Neural progenitor cell (in vitro differentiated cells): ENCODE measurements at regions not wholly inside any gene's neighbourhood (a gene's known extent, or its start where the extent isn't known, plus 50 kb on each side); places are given as distances from the start of the nearest gene placed in this dataset.

ENCODE experiments used
- DNase-seq: peaks from one replicate; pipeline ENCODE4 v3.0.0-alpha.2; 2016; ENCODE audit warnings: low spot score
- H2AFZ ChIP-seq: fragments of 200-600 bp; sonication (generic); replicated peaks from 2 replicates; pipeline ENCODE4 v1.6.1; 2016; ENCODE audit warnings: antibody characterized with exemption
- H3F3A ChIP-seq: fragments of 200-600 bp; sonication (generic); 2 replicates; pipeline ENCODE4 v1.6.1; 2016; ENCODE audit warnings: antibody characterized with exemption, low read depth
- H3K27ac ChIP-seq: fragments of 200-600 bp; sonication (generic); 2 replicates; pipeline ENCODE4 v1.5.1; 2016; ENCODE audit warnings: mild to moderate bottlenecking
- H3K27me3 ChIP-seq: fragments of 200-600 bp; sonication (generic); 2 replicates; pipeline ENCODE4 v1.6.1; 2016; ENCODE audit warnings: mild to moderate bottlenecking, moderate library complexity
- H3K36me3 ChIP-seq: fragments of 200-600 bp; sonication (generic); 2 replicates; pipeline ENCODE4 v1.5.1; 2016
- H3K4me1 ChIP-seq: fragments of 200-600 bp; sonication (generic); 2 replicates; pipeline ENCODE4 v1.6.1; 2016; ENCODE audit warnings: mixed run types
- H3K4me2 ChIP-seq: fragments of 200-600 bp; sonication (generic); 2 replicates; pipeline ENCODE4 v1.6.1; 2016
- H3K4me3 ChIP-seq: fragments of 200-600 bp; sonication (generic); 2 replicates; pipeline ENCODE4 v1.5.1; 2016
- H3K79me2 ChIP-seq: fragments of 200-600 bp; sonication (generic); 2 replicates; pipeline ENCODE4 v1.6.1; 2016; ENCODE audit warnings: low read depth
- H3K9ac ChIP-seq: fragments of 200-600 bp; sonication (generic); 2 replicates; pipeline ENCODE4 v1.6.1; 2016
- H3K9me3 ChIP-seq: fragments of 200-600 bp; sonication (generic); 2 replicates; pipeline ENCODE4 v1.5.1; 2016; ENCODE audit warnings: low read depth
- H4K20me1 ChIP-seq: fragments of 200-600 bp; sonication (generic); 2 replicates; pipeline ENCODE4 v1.6.1; 2016; ENCODE audit warnings: low read depth
- H3K27ac Mint-ChIP-seq: 3 replicates; pipeline ENCODE4 v1.8.0; 2021; ENCODE audit warnings: mixed read lengths
- H3K27me3 Mint-ChIP-seq: 2 replicates; pipeline ENCODE4 v1.8.0; 2022; ENCODE audit warnings: low read depth, mild to moderate bottlenecking, inconsistent platforms, moderate library complexity, mixed read lengths; ENCODE audit not compliant: insufficient read depth
- H3K36me3 Mint-ChIP-seq: 3 replicates; pipeline ENCODE4 v1.8.0; 2021; ENCODE audit warnings: mixed read lengths
- H3K4me1 Mint-ChIP-seq: 3 replicates; pipeline ENCODE4 v1.8.0; 2021; ENCODE audit warnings: mixed read lengths
- H3K4me3 Mint-ChIP-seq: 3 replicates; pipeline ENCODE4 v1.8.0; 2021; ENCODE audit warnings: mild to moderate bottlenecking, moderate library complexity, mixed read lengths
- H3K9me3 Mint-ChIP-seq: 3 replicates; pipeline ENCODE4 v1.8.0; 2020; ENCODE audit warnings: mixed read lengths
- CTCF ChIP-seq: fragments of 200-600 bp; sonication (generic); IDR thresholded peaks from 2 replicates; pipeline ENCODE4 v1.5.1; 2017; ENCODE audit warnings: antibody characterized with exemption, mild to moderate bottlenecking
- EZH2 ChIP-seq: fragments of 200-600 bp; sonication (generic); IDR thresholded peaks from 2 replicates; pipeline ENCODE4 v1.6.1; 2017; ENCODE audit warnings: antibody characterized with exemption, mild to moderate bottlenecking, moderate library complexity
- EZH2phosphoT487 ChIP-seq: fragments of 200-600 bp; sonication (generic); IDR thresholded peaks from 2 replicates; pipeline ENCODE4 v1.6.1; 2017; ENCODE audit warnings: antibody characterized with exemption

DNA sequence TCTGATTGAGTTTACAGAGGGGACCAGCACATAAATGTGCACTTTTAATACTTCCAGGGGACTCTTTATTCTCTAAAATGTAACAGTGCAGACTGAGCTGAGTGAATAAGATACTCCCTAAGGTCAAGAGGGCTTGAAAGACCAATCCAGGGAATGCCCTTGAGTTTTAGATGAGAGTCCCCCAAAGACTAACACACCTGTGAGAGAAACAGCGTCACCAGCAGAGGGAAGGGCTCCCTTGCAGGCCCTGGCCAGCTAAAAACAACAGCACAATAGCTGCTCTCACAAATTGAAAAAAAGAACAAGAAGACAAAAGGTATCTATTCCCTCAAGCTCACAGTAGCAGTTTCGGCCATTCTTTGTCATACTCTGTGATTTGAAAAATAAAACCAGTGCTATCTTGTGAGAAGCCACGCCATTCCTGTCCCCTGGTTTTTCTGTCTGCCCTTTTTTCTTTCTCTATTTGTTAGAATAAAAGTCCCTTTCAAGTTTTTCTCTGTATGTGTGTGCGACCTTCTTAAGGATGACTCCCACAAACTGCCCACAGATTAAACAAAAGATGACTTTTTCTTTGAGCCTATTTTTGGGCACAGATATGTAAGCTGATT is 230.4 kb upstream of the BMPER start:
- no peaks in the 10 kb centered on the region for H3K36me3 ChIP-seq
- DNase-seq = peak; percentile 26
- peak overlapping the region; percentile 43 for H2AFZ ChIP-seq
- no peaks in the 10 kb centered on the region for H3K36me3 Mint-ChIP-seq
- H3K4me3 Mint-ChIP-seq = no peak overlapping the region
- no peak overlapping the region for H3K27ac ChIP-seq
- H4K20me1 ChIP-seq = no peaks in the 10 kb centered on the region
- no peaks in the 10 kb centered on the region for H3F3A ChIP-seq
- no peaks in the 10 kb centered on the region for H3K79me2 ChIP-seq
- H3K27ac Mint-ChIP-seq = no peak overlapping the region
- H3K9ac ChIP-seq = peak overlapping the region; percentile 1
- peaks cover 15% of the 10 kb centered on the region for H3K4me1 ChIP-seq
- no peaks in the 10 kb centered on the region for H3K9me3 ChIP-seq
- H3K27me3 ChIP-seq = no peaks in the 10 kb centered on the region
- H3K27me3 Mint-ChIP-seq = peaks cover 2% of the 10 kb centered on the region
- TF ChIP-seq EZH2phosphoT487 (no peak), EZH2 (no peak), CTCF (no peak)
- peaks cover 2% of the 10 kb centered on the region for H3K9me3 Mint-ChIP-seq
- H3K4me3 ChIP-seq = no peak overlapping the region
- H3K4me1 Mint-ChIP-seq = peaks cover 15% of the 10 kb centered on the region
- H3K4me2 ChIP-seq = peak overlapping the region; percentile 27

- Histone ChIP-seq H3K27ac (no peak overlapping the region), H3K36me3 (no peaks in the 10 kb centered on the region), H3F3A (no peaks in the 10 kb centered on the region), H3K9me3 (no peaks in the 10 kb centered on the region), H2AFZ (no peak overlapping the region), H3K27me3 (no peaks in the 10 kb centered on the region), H3K9ac (no peak overlapping the region), H3K79me2 (no peaks in the 10 kb centered on the region), H3K4me1 (peaks cover 15% of the 10 kb centered on the region), H4K20me1 (no peaks in the 10 kb centered on the region), H3K4me3 (no peak overlapping the region), H3K4me2 (no peak overlapping the region)
- H3K36me3 Mint-ChIP-seq = no peaks in the 10 kb centered on the region
- H3K4me3 Mint-ChIP-seq = no peak overlapping the region
- H3K27ac Mint-ChIP-seq = no peak overlapping the region
- H3K27me3 Mint-ChIP-seq = no peaks in the 10 kb centered on the region
- no peak for DNase-seq
- TF ChIP-seq CTCF = no peak
- TF ChIP-seq EZH2 = no peak
- TF ChIP-seq EZH2phosphoT487 = no peak
- H3K9me3 Mint-ChIP-seq = peaks cover 2% of the 10 kb centered on the region
- H3K4me1 Mint-ChIP-seq = peaks cover 6% of the 10 kb centered on the region
These were observed 227.8 kb upstream of the BMPER start for GRCh38 chr7:33677556-33677955.

GRCh38 chr7:33678569-33679335 is 226.6 kb upstream of the BMPER start:
- no peak overlapping the region for H3K4me3 Mint-ChIP-seq
- H3K27ac Mint-ChIP-seq = no peak overlapping the region

More at GRCh38 chr7:33678569-33679335, 226.6 kb upstream of the BMPER start:
- Histone ChIP-seq H4K20me1 (no peaks in the 10 kb centered on the region), H3K4me1 (peaks cover 15% of the 10 kb centered on the region), H3K4me3 (no peak overlapping the region), H3K9ac (no peak overlapping the region), H3K27me3 (no peaks in the 10 kb centered on the region), H3K27ac (no peak overlapping the region), H3K79me2 (no peaks in the 10 kb centered on the region), H3K4me2 (no peak overlapping the region), H3K36me3 (no peaks in the 10 kb centered on the region), H3K9me3 (no peaks in the 10 kb centered on the region), H3F3A (no peaks in the 10 kb centered on the region), H2AFZ (no peak overlapping the region)
- TF ChIP-seq CTCF = no peak
- TF ChIP-seq EZH2 = no peak
- no peak for TF ChIP-seq EZH2phosphoT487
- no peaks in the 10 kb centered on the region for H3K36me3 Mint-ChIP-seq
- peaks cover 6% of the 10 kb centered on the region for H3K4me1 Mint-ChIP-seq
- H3K9me3 Mint-ChIP-seq = peaks cover 2% of the 10 kb centered on the region
- no peak for DNase-seq
- H3K27me3 Mint-ChIP-seq = no peaks in the 10 kb centered on the region
